Skeletal muscle cell (primary cell): ENCODE measurements at regions not wholly inside any gene's neighbourhood (a gene's known extent, or its start where the extent isn't known, plus 50 kb on each side); places are given as distances from the start of the nearest gene placed in this dataset.
A peak's percentile ranks its signal among the peaks of the same experiment; 100 is the strongest.
"Not testable (repeated sequence)": the region's sequence is repeated elsewhere in the genome, so short reads cannot be mapped to it uniquely, and the experiment has no call there.

Experiments used
- DNase-seq: peaks from one replicate; pipeline ENCODE4 v3.0.0-alpha.2; 2010; ENCODE audit warnings: low read depth
- H3K4me3 ChIP-seq: 2 replicates; pipeline ENCODE4 v1.5.1; 2011; ENCODE audit warnings: low read depth, mild to moderate bottlenecking, control low read depth, low read length, moderate library complexity

DNA sequence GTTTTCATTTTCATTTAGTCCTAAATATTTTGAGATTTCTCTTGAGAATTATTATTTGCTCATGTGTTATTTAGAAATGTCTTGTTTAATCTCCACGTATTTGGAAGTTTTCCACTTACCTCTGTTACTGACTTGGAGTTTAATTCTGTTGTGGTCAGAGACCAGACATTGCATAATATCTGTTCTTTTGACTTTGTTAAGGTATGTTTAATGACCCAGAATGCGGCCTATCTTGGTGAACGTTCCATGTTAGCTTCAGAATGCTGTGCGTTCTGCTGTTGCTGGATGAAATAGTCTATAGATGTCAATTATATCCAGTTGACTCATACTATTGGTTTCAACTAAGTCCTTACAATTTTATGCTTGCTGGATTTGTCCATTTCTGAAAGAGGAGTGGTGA lies 325.3 kb upstream of the TARS1 start:
- H3K4me3 ChIP-seq: no peak overlapping the region

GRCh38 chr5:33118761-33119415 lies 321.9 kb upstream of the TARS1 start:
- DNase-seq: no peak
- no peak overlapping the region for H3K4me3 ChIP-seq

More for the DNA sequence above, 325.3 kb upstream of the TARS1 start:
- no peak for DNase-seq

DNA sequence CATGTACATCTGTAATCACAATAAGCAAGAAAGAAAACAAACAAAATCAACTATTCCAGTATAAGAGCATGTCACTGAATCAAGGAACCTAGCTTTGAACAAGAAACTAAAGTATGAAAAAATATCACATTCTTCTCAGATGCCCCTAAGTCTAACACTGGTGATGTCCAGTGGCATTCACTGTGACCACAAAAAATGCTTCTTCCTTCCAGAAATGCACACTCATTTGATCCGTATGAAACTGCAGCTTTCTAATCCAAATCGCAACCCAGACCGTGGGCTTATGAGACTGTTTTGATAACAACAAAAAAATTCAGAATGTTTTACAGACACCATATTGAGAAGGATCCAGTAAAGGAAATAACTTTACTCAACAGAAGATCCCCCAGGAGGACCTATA lies 320.1 kb upstream of the TARS1 start:
- no peak overlapping the region for H3K4me3 ChIP-seq
- peak; percentile 42 for DNase-seq

DNA sequence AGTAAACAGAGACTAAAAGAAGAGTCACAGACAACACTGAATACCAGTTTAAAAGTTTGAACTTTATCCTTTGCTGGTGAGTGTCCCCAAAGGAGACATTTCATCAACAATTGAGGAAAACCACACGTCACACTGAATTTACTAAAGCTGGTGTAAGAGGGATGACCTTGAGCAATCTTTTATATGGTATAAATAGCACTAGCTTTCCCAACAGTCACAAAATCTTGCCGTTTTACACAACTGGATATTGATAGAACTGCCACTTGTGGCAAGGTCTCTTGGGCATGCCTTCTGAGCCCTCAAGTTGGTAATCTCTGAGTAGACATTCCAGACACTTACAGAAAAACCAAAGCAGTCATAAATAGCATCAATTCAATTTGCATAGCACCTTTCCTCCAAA lies 311.5 kb upstream of the TARS1 start:
- DNase-seq: no peak
- H3K4me3 ChIP-seq: no peak overlapping the region

DNA sequence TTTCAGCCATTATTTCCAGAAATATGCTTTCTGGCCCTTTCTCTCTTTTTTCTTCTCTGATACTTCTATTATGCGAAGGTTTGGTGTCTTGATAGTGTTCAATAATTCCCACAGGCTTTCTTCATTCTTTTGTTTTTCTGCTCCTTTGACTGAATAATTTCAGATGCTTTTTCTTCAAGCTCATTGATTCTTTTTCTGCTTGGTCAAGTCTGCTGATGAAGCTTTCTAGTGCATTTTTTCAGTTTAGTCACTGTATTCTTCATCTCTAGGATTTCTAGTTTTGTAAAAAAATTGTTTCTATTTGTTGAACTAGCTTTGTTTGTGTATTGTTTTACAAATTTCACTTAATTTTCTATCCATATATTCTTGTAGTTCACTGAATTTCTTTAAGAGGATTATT lies 304.0 kb upstream of the TARS1 start:
- no peak for DNase-seq
- no peak overlapping the region for H3K4me3 ChIP-seq

GRCh38 chr5:33138145-33138544 lies 302.6 kb upstream of the TARS1 start:
- H3K4me3 ChIP-seq, DNase-seq: not testable (repeated sequence)

DNA sequence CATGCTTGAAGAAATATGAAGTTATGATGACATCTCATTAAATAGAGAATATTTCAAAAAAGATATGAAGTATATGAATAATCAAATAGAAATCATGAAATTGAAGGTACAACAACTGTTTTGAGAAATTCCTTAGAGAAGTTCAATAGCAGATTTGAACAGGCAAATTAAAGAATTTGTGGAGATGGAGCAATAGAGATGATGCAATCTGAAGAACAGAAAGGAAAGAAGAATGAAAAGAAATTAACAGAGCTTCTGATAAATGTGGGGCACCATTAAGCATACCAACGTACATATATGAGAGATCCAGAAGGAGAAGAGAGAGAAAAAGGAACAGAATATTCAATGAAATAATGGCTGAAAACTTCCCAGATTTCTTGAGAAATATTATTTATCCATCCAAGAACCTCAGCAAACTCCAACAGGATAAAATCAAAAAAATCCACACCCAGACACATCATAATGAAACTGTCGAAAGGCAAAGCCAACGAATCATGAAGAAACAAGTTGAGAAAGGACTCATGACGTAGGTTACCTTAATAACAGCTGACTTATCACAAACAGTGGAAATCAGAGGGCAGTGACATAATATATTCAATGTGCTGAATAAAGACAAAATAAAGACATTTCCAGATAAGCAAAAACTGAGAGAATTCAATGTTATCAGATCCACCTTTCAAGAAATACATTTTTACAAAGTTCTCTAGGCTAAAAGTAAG lies 297.2 kb upstream of the TARS1 start:
- DNase-seq: no peak
- no peak overlapping the region for H3K4me3 ChIP-seq

DNA sequence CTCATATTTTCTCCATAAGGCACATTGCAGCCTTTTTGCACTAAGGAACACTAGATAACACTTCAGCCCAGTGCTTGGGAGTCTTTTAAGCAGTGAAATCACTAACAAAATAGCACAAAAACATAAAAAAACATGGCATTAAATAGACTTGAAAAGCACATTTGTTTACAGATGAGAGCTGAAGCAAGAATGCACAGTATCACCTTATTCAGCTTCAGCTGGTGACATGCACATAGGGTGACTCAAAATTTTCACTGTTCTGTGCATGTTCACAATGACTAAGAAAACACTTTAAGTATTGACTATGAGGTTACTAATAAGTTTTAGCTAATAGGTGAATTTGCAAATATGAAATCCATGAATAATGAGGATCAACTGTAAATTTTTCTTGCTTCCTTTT lies 293.9 kb upstream of the TARS1 start:
- no peak overlapping the region for H3K4me3 ChIP-seq
- no peak for DNase-seq

GRCh38 chr5:33148076-33148513 lies 292.7 kb upstream of the TARS1 start:
- DNase-seq: peak; percentile 90
- H3K4me3 ChIP-seq: no peak overlapping the region

DNA sequence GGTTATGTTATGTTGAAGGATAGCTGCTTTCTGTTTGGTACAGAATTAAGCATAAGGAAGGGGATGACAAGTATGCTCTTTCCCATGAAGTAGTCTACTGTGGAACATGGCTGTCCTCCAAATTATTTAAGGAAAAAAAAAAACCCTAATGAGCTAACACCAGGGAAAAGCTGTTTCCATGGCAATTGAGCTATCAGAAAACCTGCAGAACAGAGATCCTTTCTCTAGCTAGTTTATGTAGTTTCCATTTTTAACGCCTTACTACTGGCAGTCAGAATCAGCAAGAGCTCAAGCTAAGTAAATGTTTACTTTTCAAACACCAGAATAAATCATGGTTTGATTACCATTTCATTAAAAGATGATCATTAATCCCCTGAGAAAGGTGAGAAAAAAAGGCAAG lies 287.4 kb upstream of the TARS1 start:
- H3K4me3 ChIP-seq: no peak overlapping the region
- no peak for DNase-seq

GRCh38 chr5:33153831-33154230 lies 286.9 kb upstream of the TARS1 start:
- no peak overlapping the region for H3K4me3 ChIP-seq
- DNase-seq: no peak

- H3K4me3 ChIP-seq: no peak overlapping the region
- DNase-seq: no peak
These were observed 279.9 kb upstream of the TARS1 start for GRCh38 chr5:33160871-33161270.

DNA sequence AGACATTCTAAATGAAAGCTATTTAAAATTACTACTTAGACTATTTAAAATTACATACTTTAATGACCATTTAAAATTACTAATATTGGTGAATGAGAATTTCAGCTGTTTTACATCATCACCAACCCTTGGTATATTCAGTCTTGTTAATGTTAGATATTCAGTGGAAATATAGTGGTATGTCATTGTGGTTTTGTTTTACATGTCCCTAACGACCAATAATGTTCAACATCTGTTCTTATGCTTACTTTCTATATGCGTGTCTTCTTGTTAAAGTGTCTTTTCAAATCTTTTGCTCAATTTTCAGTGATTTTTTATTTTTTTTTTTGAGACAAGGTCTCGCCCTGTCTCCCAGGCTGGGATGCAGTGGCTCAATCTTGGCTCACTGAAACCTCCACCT lies 279.3 kb upstream of the TARS1 start:
- DNase-seq: no peak
- no peak overlapping the region for H3K4me3 ChIP-seq

DNA sequence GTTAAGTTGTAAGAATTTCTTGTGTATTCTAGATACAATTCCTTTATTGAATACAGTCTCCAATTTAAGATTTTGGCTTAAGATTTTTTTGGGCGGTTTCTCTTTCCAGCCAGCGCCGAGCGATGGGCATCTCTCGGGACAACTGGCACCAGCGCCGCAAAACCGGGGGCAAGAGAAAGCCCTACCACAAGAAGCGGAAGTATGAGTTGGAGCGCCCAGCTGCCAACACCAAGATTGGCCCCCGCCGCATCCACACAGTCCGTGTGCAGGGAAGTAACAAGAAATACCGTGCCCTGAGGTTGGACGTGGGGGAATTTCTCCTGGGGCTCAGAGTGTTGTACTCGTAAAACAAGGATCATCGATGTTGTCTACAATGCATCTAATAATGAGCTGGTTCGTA lies 278.7 kb upstream of the TARS1 start:
- DNase-seq: no peak
- H3K4me3 ChIP-seq: no peak overlapping the region

GRCh38 chr5:33166522-33166921 lies 274.2 kb upstream of the TARS1 start:
- H3K4me3 ChIP-seq: no peak overlapping the region
- no peak for DNase-seq

DNA sequence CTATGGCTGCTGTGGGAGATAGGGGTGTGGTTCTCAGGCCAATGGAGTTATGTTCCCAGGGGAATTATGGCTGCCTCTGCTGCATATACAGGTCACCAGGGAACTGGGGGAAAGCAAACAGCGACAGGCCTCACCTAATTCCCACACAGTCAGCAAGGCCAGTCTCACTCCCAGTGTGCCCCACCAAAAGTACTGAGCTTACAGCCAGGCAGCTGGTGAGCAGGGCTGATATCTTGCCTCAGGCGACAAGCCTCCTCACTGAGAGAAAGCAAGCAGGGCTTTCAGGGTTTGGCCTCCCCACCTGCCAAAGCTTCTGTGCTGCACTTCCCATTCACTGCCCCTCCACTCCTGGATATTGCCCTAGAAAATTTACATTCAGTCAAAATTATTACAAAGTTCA lies 273.8 kb upstream of the TARS1 start:
- H3K4me3 ChIP-seq: no peak overlapping the region
- no peak for DNase-seq

DNA sequence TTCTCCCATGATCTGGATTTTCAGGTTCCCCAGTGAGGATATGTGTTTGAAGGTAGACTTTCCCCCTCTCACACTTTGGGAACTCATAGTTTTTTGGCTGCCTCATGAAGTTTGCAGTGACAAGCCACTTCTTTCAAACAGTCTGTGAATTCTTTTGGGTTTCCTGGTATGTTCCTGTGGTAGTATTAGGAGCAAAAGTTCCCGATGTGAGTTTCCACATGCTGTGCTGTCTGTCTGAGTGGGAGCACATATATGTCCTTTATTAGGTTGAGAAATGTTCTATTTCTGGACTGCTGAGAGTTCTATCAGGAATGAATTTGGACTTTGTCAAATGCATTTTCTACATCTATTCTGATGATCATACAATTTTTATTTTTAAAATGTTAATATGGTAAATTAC lies 273.2 kb upstream of the TARS1 start:
- DNase-seq: no peak
- no peak overlapping the region for H3K4me3 ChIP-seq

- DNase-seq: no peak
- H3K4me3 ChIP-seq: no peak overlapping the region
These were observed 270.4 kb upstream of the TARS1 start for GRCh38 chr5:33170411-33170810.

- H3K4me3 ChIP-seq: no peak overlapping the region
- DNase-seq: no peak
These were observed 266.4 kb upstream of the TARS1 start for GRCh38 chr5:33174383-33174782.

- DNase-seq: no peak
- H3K4me3 ChIP-seq: no peak overlapping the region
These were observed 261.5 kb upstream of the TARS1 start for GRCh38 chr5:33179301-33179700.

DNA sequence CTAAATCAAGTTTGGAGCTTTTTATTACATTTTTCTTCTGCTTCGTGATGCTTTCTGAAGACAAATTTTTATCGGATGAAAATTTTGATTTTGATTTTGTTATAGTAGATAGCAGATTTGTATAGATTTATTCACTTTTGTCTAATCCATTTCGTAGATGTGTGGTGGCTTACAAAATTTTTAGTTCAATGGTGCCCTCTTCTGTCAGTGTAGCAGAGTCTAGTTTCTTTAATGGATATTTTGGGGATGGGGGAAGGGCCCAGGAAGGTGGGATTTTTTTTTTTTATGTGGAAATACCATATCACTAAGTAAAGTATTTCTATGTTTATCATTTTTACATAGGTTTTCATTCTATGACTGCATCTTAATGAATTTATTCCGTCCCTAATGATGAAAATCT lies 259.9 kb upstream of the TARS1 start:
- no peak overlapping the region for H3K4me3 ChIP-seq
- DNase-seq: no peak
